ENCODE measurements at regions not wholly inside any gene's neighbourhood (a gene's known extent, or its start where the extent isn't known, plus 50 kb on each side); places are given as distances from the start of the nearest gene placed in this dataset.

GRCh38 chr12:58068706-58069105, 127.3 kb downstream of the ATP23 start:
- Histone ChIP-seq H3K4me3 (ENCODE audit: low read length) (no peak overlapping the region), H3K27me3 (ENCODE audit: control insufficient read depth, low read length) (no peaks in the 10 kb centered on the region), H3F3A (ENCODE audit: control insufficient read depth, insufficient read depth) (no peaks in the 10 kb centered on the region), H3K79me2 (ENCODE audit: control insufficient read depth, low read length) (no peaks in the 10 kb centered on the region), H3K36me3 (ENCODE audit: control insufficient read depth, low read length) (no peaks in the 10 kb centered on the region), H3K4me1 (ENCODE audit: control insufficient read depth, low read length) (no peaks in the 10 kb centered on the region), H3K27ac (ENCODE audit: low read depth, low read length) (no peak overlapping the region), H3K9me3 (ENCODE audit: control insufficient read depth, insufficient read depth, low read length) (no peaks in the 10 kb centered on the region), H3K9me2 (replicated peaks; ENCODE audit: control insufficient read depth, low read length) (no peaks in the 10 kb centered on the region), H4K20me1 (ENCODE audit: control insufficient read depth, insufficient read depth, low read depth, low read length) (no peaks in the 10 kb centered on the region), H3K4me2 (ENCODE audit: low read length) (no peak overlapping the region)
- TF ChIP-seq CTCF (IDR thresholded peaks at IDR 0.05; ENCODE audit: low read depth, low read length, poor library complexity, severe bottlenecking) = no peak
- TF ChIP-seq EZH2phosphoT487 (IDR thresholded peaks at IDR 0.05; ENCODE audit: borderline replicate concordance, low read length) = no peak

DNA sequence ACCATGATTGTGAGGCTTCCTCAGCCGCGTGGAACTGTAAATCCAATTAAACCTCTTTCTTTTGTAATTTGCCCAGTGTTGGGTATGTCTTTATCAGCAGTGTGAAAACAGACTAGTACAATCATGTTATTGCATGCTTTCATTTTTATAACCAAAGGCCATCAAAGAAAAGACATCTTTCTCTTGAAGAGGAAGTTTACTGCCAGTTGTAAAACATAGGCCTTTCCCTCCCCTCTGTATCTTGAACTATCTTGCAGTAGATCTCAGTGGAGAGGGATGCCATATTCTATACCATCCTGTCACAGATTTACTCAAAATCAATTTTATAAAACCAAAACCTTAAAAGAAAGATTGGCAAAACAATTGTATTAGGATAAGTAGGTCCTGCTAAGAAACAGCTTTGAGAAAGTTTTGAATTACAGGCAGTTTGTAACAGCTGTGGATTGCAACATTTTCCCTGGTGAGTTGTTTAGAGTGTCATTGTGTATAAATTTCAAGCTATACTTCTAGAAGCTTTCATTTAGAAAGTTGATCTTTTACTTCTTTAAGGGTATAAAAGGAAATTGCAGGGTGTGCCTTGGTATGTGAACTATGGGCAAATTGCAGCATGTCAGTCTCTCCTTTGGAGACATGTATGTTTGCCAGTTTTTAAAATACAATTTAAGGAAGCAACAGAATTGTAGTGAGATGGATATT, 128.0 kb downstream of the ATP23 start:
- TF ChIP-seq CTCF (IDR thresholded peaks at IDR 0.05; ENCODE audit: low read depth, low read length, poor library complexity, severe bottlenecking) = no peak
- TF ChIP-seq EZH2phosphoT487 (IDR thresholded peaks at IDR 0.05; ENCODE audit: borderline replicate concordance, low read length) = no peak

GRCh38 chr12:58071994-58072393, 130.6 kb downstream of the ATP23 start:
- Histone ChIP-seq H3K4me3 (ENCODE audit: low read length) (no peak overlapping the region), H3K4me1 (ENCODE audit: control insufficient read depth, low read length) (no peaks in the 10 kb centered on the region), H3K27me3 (ENCODE audit: control insufficient read depth, low read length) (no peaks in the 10 kb centered on the region), H3K9me3 (ENCODE audit: control insufficient read depth, insufficient read depth, low read length) (no peaks in the 10 kb centered on the region), H3K79me2 (ENCODE audit: control insufficient read depth, low read length) (no peaks in the 10 kb centered on the region), H3K27ac (ENCODE audit: low read depth, low read length) (no peak overlapping the region), H3K36me3 (ENCODE audit: control insufficient read depth, low read length) (no peaks in the 10 kb centered on the region), H3F3A (ENCODE audit: control insufficient read depth, insufficient read depth) (no peaks in the 10 kb centered on the region), H3K9me2 (replicated peaks; ENCODE audit: control insufficient read depth, low read length) (no peaks in the 10 kb centered on the region), H4K20me1 (ENCODE audit: control insufficient read depth, insufficient read depth, low read depth, low read length) (no peaks in the 10 kb centered on the region), H3K4me2 (ENCODE audit: low read length) (no peak overlapping the region)
- no peak for TF ChIP-seq CTCF (IDR thresholded peaks at IDR 0.05; ENCODE audit: low read depth, low read length, poor library complexity, severe bottlenecking)
- TF ChIP-seq EZH2phosphoT487 (IDR thresholded peaks at IDR 0.05; ENCODE audit: borderline replicate concordance, low read length) = no peak

More for the DNA sequence above, 128.0 kb downstream of the ATP23 start:
- Histone ChIP-seq H3F3A (ENCODE audit: control insufficient read depth, insufficient read depth) (no peaks in the 10 kb centered on the region), H3K27me3 (ENCODE audit: control insufficient read depth, low read length) (no peaks in the 10 kb centered on the region), H3K4me1 (ENCODE audit: control insufficient read depth, low read length) (no peaks in the 10 kb centered on the region), H3K79me2 (ENCODE audit: control insufficient read depth, low read length) (no peaks in the 10 kb centered on the region), H3K4me3 (ENCODE audit: low read length) (no peak overlapping the region), H3K4me2 (ENCODE audit: low read length) (no peak overlapping the region), H4K20me1 (ENCODE audit: control insufficient read depth, insufficient read depth, low read depth, low read length) (no peaks in the 10 kb centered on the region), H3K27ac (ENCODE audit: low read depth, low read length) (no peak overlapping the region), H3K9me2 (replicated peaks; ENCODE audit: control insufficient read depth, low read length) (no peaks in the 10 kb centered on the region), H3K9me3 (ENCODE audit: control insufficient read depth, insufficient read depth, low read length) (no peaks in the 10 kb centered on the region), H3K36me3 (ENCODE audit: control insufficient read depth, low read length) (no peaks in the 10 kb centered on the region)

Measured in DOHH2 (cell line).